ENCODE measurements at regions not wholly inside any gene's neighbourhood (a gene's known extent, or its start where the extent isn't known, plus 50 kb on each side); places are given as distances from the start of the nearest gene placed in this dataset.
A peak's percentile ranks its signal among the peaks of the same experiment; 100 is the strongest.

DNA sequence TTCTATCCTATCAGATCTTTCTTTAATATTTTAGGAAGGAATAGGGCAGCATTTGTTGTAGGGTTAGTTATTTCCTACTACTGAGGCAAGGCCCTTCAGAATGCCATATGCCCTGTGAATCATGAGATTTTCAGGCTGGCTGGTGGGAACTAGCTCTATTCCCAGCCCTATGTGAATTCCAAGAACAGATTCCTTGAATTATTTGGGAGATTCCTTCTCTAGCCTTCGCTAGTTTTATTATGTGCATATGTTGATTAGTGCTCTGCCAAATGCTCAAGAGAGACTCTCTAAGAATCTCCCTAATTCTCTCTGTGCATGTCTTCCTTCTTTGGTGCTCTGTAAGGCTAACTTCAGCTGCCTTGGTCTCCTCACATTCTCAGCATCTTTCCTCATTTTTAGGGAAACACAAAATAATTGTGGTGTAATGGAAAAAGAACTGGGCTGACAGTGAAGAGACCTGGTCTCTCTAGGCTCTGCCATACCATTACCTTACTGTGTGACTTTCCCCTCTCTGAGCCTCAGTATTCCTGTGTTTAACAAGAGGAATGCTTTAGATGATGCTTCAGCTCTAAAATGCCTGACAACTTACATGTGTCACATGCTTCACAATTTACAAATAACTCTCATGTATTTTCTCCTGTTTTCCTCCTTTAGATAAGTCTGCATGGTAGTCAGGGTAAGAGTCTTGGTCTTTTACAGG, 79.7 kb downstream of the VMA21 start:
- Histone ChIP-seq H3K4me3 (no peak overlapping the region), H3K9me3 (no peaks in the 10 kb centered on the region), H3K4me1 (no peaks in the 10 kb centered on the region), H3K36me3 (no peaks in the 10 kb centered on the region), H3K27ac (no peak overlapping the region), H3K27me3 (ENCODE audit: low read depth) (no peaks in the 10 kb centered on the region)
- no peak for ATAC-seq
- DNase-seq = no peak
- TF ChIP-seq, protein P1, sequence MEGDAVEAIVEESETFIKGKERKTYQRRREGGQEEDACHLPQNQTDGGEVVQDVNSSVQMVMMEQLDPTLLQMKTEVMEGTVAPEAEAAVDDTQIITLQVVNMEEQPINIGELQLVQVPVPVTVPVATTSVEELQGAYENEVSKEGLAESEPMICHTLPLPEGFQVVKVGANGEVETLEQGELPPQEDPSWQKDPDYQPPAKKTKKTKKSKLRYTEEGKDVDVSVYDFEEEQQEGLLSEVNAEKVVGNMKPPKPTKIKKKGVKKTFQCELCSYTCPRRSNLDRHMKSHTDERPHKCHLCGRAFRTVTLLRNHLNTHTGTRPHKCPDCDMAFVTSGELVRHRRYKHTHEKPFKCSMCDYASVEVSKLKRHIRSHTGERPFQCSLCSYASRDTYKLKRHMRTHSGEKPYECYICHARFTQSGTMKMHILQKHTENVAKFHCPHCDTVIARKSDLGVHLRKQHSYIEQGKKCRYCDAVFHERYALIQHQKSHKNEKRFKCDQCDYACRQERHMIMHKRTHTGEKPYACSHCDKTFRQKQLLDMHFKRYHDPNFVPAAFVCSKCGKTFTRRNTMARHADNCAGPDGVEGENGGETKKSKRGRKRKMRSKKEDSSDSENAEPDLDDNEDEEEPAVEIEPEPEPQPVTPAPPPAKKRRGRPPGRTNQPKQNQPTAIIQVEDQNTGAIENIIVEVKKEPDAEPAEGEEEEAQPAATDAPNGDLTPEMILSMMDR (IDR thresholded peaks at IDR 0.05) = no peak
- intact Hi-C loops (cut with DNase I) = no loop called here

DNA sequence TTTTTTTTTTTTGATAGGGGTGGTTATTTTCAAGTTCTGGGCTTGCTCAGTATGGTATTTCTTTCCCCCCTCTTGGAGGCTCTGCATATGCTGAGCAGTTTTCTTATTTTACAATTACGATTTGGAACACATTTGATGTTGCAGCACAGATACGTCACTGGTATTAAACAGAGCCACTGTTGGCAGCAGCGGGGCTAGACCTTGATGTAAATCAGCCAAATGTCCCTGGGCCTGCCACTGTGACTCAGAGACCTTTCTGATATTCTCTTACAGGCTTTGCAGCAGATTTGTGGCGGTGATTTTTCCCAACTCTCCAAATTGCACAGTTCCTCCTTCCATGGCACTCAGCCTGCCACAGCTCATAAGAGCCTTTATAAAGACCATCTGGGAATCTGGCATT, 81.1 kb downstream of the VMA21 start:
- Histone ChIP-seq H3K36me3 (no peaks in the 10 kb centered on the region), H3K9me3 (no peaks in the 10 kb centered on the region), H3K27me3 (ENCODE audit: low read depth) (no peaks in the 10 kb centered on the region), H3K4me3 (no peak overlapping the region), H3K4me1 (no peaks in the 10 kb centered on the region), H3K27ac (no peak overlapping the region)
- TF ChIP-seq, protein P1 (IDR thresholded peaks at IDR 0.05) = no peak
- no peak for DNase-seq
- ATAC-seq = no peak
- intact Hi-C loops (cut with DNase I) = no loop called here

DNA sequence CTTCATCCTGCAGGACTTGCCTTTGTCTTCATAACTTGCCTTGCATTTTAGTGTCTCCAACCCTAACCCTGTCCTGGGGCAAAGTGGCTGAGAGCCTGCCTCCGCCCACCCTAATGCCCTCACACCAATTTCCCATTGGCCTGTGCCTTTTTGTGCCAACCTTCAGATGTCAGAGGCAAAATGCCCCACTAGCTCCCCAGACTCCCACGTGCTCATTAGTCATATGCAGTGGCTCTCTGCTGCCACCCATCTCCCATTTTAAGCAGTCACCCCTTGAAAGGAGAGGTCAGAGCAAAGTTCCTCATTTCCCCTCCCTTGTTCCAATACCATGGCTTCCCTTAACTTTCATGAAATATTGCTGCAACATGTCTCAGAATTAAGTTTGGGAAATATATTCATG, 74.8 kb upstream of the PASD1 start:
- TF ChIP-seq, protein P1 (IDR thresholded peaks at IDR 0.05) = no peak
- Histone ChIP-seq H3K4me1 (no peaks in the 10 kb centered on the region), H3K9me3 (no peaks in the 10 kb centered on the region), H3K4me3 (no peak overlapping the region), H3K27me3 (ENCODE audit: low read depth) (no peaks in the 10 kb centered on the region), H3K27ac (no peak overlapping the region), H3K36me3 (no peaks in the 10 kb centered on the region)
- ATAC-seq (no peak), DNase-seq (no peak)
- intact Hi-C loops (cut with DNase I) = no loop called here

DNA sequence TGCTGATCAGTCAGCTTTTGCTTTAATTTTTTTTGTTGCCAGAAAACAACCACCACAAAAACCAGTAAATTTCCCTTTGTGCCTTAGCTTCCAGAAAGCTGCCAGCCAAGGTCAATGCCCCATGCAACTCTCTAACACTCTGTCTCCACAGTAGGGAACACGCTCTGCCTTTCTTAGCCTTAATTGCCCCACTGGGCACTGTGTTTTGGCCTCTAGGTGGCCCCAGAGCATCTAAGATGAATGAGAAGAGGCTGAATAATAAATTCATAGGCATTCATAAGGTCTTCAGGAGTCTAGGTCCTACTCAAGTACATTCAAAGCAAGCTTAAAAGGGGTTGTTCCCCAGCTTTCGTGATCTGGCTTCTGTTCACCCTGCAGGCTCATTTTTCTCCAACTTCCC, 57.7 kb upstream of the PASD1 start:
- Histone ChIP-seq H3K27ac (no peak overlapping the region), H3K36me3 (no peaks in the 10 kb centered on the region), H3K4me3 (no peak overlapping the region), H3K9me3 (no peaks in the 10 kb centered on the region), H3K4me1 (no peaks in the 10 kb centered on the region), H3K27me3 (ENCODE audit: low read depth) (no peaks in the 10 kb centered on the region)
- intact Hi-C loops (cut with DNase I) = no loop called here
- DNase-seq = no peak
- TF ChIP-seq, protein P1 (IDR thresholded peaks at IDR 0.05) = peak; percentile 23
- ATAC-seq = no peak

DNA sequence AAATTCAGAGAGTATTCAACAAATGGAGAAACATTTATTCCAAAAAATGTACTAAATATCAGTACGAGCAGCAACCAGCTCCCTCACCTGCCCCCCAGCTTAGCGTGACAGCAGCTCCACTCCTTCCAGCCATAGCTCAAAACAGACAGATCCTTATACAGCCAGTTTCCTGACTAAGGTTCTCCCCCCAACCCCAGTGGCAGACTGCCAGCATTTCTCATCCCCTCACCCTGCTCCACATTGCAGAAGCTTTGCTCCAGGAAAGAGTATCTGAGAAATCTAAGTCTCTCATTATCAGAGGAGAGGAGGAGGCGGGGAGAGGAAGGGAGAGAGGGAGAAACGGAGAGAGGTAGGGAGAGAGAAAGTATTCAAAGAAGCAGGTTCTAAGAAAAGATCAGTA, 53.3 kb upstream of the PASD1 start:
- no peak overlapping the region for H3K4me3 ChIP-seq
- H3K36me3 ChIP-seq = no peaks in the 10 kb centered on the region
- no peak overlapping the region for H3K27ac ChIP-seq
- H3K4me1 ChIP-seq = no peaks in the 10 kb centered on the region
- DNase-seq (no peak), ATAC-seq (no peak)
- H3K9me3 ChIP-seq = no peaks in the 10 kb centered on the region
- intact Hi-C loops (cut with DNase I) = no loop called here
- TF ChIP-seq, protein P1 (IDR thresholded peaks at IDR 0.05) = no peak
- H3K27me3 ChIP-seq (ENCODE audit: low read depth) = no peaks in the 10 kb centered on the region
